Smooth muscle cell of the brain vasculature (primary cell): ENCODE measurements at regions not wholly inside any gene's neighbourhood (a gene's known extent, or its start where the extent isn't known, plus 50 kb on each side); places are given as distances from the start of the nearest gene placed in this dataset.
"Not testable (repeated sequence)": the region's sequence is repeated elsewhere in the genome, so short reads cannot be mapped to it uniquely, and the experiment has no call there.

Experiments
- DNase-seq: peaks from one replicate; pipeline ENCODE4 v3.0.0-alpha.2; 2012; ENCODE audit warnings: low read depth, low spot score

DNA sequence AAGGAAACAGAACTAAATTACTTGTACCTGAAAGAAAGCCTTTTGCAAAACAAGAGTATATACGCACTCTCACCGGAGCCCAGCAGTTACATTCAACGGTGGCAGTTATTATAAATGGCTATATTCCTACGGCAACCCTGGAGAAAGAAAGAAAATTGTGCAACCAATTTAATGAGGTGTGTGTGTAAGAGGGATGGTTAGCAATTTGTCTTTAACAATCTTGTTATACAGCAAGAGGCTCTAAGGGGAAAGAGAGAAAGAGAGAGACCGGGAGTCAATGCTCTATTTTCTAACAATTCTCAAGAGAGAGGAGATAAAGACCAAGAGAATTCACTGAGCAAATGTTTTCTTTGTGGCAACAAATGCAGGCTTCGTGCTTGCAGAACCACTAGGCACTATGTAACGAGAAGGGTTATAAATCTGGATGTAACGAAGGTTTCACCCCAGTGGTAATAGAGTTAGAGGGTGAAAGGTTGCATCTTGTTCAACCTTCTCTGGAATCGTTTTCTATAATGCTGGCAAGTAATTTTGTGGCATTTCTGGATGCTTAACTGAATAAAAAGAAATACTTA is 359.1 kb upstream of the SPRED2 start:
- no peak for DNase-seq

DNA sequence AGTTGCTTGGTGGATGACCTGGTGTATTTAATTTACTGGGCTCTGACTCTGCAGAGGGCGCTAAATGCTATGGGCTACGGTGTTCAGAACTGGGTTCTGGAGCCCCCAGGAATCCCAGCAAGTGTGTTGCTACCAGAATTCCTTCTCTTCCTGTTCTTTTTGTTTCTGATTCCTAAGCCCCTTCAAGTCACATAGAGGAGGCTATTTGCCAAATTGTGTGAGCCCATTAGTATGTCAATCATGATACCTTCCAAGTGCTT is 358.2 kb upstream of the SPRED2 start:
- DNase-seq: no peak

DNA sequence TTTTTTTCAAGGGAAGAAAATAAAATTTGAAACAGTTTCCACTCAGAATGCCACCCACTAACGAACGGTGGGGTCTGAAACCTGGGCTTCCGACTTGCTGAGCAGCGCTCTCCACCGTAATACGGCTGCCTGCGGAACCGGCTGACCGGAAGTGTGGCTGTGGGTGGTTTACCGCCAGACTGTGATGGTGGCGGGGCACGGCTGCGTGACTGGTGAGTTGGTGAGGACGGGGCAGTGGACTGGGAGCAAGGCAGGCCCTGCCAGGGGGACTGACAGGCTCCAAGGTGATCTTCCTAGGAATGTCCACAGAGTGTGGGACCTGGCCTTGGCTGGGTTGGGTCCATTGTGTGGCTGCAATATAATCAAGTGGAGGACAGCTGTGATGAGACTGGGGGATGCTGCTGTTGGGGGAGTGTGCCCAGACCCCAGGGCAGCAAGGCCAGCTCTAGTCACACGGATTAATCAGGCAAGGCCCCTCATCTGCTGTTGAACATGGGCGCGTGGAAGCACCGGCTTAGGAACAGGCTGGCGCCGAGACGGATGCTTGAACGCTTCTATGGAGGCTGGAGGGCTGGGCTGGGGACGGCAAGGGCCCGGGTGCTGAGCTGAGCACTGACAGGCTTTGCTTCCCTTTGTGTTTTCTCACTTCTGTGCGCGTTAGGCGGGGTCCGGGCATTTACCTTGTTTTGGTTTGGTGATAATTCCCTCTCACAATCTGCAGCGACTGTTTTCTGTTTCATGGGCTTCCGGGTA is 357.7 kb upstream of the SPRED2 start:
- no peak for DNase-seq

DNA sequence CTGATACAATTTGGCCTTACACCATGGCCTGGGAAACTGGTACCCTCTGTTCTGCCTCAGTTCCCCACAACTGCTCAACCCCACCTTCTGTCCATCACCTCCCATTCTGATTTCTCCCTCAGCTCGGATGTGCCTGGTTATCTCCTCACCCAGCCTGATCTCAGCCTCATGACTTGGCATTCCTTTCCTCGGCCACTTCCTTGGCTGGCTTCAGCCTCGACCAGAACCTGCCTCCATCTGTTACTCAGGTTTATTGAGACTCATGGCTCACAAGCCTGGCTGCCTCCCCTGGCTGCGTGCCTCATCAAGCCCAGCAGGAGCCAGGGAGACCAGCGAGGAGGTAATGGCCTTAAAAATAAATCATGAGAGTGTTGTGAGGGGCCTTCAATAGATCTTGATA is 356.2 kb upstream of the SPRED2 start:
- DNase-seq: no peak

DNA sequence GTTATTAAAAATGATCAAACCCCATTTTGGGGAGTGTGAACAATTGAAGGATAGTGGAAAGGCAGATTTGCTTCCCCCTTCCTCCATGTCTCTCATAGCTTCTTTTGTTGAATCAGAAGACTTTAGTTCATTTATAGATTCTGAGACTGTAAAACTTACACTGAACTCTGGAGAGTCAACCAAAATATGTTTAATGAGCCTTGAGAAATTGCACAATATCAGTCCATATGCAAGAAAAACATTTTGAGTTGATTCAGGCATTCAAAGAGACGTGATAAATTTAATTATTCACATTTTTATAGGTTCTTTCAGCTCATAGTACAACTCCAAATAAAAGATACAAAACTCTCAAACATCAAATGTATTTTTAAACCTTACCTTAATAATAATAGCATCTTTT is 354.4 kb upstream of the SPRED2 start:
- DNase-seq: no peak

DNA sequence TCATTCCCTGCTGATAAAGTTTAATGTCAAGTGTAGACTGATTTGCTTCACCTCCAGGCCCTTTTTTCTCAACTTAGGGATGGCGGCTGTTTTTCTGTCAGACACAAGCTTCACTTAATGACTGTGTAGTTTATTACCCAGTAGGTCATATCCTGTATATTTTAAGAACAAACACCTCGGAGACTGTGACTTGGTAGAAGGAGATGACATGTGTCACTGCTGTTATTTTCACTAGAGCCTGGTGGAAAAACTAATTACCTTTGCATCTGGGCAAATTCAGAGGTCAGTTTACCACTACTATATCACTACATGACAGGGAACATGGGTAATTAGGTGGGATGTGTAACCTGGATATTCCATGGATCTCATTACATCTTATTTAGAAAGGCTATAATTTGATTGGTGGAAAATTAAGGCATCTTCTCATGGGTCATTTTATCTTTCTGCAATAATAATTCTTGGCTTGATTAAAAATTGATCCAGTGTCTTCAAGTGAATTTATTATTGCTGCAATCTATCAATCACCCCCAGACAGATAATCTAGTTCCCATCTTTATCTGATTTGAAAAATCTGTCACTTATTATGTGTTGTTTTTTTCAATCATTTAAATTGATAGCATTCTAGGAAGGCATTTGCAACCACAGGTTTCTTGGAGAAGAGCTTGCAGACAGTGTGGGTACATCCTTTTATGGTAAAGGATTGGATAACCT is 353.8 kb upstream of the SPRED2 start:
- DNase-seq: no peak

DNA sequence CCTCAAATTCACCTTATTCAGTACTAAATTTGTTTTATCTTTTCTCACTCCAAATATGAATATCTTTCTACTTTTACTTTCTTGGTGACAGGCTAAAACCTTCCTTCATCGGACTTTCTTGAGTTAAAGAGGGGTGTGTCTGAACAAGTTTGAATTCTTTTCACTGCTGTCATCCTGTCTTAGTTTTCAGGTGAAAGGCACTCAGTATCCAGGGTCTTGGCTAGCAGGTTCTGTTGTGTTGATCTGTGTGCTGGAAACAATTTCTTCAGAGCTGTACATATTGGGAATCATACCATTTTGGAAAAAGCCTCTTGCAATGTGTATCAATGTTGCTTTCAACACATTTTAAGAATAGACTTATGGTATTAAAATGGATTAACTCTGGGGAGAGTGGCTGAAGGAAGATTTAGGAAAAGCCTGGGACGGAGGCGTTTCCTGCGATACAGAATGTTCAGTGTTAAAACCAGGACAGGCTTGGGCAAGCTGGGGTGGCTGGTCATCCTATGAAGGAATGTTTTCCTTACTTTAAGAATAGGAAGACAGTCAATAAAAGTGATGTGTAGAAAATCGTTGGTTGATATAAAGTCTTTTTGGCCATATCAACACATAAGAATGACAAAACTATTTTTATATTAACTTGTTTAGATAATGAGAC is 350.7 kb upstream of the SPRED2 start:
- no peak for DNase-seq

DNA sequence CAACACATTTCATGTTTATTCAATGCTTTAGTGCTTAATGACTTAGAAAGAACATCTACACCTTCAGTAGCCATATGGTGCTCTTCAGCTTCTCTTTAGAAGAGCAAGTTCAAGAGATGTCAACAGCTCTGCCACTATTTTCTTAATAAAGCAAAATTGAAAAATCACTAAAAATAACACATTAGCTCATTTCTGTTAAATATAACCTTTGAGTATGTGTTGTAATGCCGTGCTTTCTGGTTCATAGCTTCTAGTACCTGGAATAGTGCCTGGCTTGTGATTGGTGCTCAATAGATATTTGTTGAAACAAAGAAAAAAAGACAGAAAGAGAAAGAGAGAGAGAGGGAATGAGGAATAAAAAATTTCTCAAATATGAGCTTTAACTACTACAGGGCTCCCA is 349.8 kb upstream of the SPRED2 start:
- no peak for DNase-seq

DNA sequence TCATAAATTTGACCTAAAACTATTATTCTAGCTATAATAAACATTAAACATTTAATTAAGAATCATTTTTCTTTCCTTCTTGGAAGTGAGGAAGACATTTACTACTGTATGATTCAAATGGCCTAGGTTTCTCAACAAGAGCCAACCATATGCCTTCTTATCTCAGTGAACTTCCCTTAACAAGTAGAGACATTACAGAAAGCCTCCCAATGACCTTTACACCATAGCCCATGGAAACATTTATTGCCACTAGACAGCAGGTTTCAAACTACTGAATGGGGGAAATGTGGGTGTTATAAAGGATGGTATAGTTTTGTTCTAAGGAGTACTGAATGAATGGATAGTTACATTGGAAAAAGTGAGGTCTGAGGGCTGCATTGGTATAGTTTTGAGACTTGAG is 349.4 kb upstream of the SPRED2 start:
- no peak for DNase-seq

DNA sequence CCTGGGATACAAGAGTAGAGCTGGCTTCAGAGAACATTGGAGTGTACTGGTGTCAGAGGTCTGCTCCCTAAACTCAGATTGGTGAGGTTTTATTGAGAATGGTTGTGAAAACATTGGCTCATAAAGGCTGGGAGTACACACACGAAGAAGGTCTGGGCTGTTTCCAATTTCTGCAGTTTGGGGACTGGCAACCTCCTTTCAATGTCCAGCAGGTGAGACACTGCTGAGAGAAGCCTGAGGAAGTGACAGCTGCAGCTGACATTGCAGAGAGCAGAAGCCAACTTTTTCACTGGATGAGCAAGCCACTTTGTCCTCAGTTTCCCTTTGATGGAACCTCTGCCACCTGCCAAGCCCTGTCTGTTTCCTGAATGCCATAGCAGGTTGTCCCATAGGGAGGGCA is 346.6 kb upstream of the SPRED2 start:
- no peak for DNase-seq

DNA sequence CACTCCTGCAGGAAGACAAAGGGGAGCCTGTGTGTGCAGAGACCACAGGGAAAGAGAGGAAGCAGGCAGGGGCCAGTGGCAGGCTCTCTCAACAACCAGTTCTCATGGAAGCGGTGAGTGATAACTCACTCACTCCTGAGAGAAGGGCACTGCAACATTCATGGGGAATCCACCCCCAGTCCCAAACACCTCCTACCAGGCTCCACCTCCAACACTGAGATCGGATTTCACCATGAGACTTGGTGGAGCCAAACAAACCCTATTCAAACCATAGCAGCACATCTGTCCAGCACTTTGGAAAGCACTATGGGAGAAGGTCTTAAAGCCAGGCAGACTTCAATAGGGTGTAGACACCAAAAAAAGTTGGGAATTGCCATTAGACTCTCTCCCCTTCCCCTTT is 345.7 kb upstream of the SPRED2 start:
- no peak for DNase-seq

DNA sequence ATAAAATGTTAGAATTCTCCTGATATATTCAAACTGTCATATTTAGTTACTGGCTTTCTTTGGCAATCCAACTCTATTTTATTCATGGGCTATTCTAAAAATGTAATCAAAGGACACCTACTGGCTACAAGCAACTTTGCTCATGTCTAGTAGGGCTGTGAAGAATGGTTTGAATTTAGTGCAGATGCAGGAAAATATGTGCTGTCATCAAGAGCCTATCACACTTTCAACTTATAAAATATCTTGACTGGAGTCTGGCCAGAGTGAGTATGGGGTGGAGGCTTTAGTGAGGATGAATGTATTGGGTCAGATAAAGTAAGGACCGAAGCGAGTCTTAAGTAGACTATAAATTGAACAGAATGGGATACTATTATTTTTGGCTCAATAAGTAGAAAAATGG is 343.4 kb upstream of the SPRED2 start:
- no peak for DNase-seq

DNA sequence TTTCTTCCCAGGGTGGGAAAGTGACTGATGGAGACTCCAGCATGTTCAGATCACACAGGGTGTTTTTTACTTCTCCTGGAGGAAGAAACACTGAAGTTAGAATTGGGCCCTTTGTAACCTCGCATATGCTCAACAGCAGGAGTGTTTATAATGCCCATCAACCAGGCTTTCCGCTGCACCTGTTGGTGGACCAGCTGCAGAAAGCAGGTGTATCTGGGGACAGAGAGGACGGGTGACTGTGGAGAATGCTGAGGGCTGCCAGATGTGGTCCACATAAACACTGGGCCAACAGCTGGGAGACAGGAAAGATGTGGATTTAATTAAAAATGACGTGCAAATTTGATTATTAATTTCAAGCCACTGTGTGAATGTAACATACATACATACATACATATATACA is 335.5 kb upstream of the SPRED2 start:
- DNase-seq: no peak

DNA sequence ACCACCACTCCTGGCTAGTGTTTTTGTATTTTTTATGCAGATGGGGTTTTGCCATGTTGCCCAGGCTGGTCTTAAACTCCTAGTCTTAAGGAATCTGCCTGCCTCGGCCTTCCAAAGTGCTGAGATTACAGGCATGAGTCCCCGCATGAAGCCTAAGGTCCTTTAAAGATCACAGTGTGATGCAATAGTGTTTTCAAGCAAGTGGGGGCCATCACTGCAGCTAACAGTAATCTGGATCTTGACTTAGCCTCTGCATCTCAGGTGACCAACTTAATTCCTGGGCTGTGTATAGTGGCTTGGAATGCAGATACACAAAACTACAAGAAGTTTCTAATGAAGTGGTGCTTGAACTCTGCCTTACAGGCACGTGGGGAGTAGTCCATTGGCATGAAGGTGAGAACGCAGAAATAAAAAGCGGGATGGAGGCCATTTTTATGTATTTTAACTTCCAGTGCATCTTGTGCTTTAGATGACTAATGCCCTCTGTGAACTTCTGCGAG is 334.4 kb upstream of the SPRED2 start:
- no peak for DNase-seq

DNA sequence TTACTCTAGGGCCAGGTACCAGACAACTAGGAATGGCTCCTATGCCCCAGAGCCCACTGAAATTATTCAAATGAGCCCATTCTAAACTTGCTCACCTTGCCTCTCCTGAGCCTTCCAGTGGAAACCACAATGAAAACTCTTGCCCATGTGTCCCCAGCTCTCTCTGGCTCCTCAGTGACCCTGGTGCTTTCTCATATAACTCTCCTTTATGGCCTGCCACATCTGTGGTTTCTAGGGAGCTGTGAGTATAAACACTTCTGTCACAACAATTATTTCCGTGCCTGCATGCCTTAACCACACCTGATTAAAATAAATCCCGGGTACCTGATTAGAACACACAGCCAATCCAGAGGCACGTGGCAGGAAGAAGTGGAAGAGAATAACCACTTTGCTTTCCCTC is 333.0 kb upstream of the SPRED2 start:
- no peak for DNase-seq

DNA sequence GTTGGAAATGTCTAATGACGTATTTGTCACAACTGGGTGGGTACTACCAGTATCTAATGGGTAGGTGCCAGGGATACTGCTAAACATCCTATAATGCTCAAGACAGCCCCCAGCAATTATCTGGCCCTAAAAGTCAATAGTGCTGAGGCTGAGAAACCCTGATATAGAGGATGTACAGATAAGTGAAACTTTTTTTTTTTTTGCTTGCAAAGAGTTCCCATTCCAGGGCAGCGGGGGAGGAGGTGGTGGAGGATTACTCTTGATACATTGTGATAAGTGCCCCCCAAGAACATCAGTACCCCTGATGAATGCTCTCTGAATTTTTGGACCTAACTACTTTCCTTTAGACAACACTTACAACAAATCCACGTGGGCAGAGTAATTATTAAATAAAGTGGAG is 329.7 kb upstream of the SPRED2 start:
- no peak for DNase-seq

DNA sequence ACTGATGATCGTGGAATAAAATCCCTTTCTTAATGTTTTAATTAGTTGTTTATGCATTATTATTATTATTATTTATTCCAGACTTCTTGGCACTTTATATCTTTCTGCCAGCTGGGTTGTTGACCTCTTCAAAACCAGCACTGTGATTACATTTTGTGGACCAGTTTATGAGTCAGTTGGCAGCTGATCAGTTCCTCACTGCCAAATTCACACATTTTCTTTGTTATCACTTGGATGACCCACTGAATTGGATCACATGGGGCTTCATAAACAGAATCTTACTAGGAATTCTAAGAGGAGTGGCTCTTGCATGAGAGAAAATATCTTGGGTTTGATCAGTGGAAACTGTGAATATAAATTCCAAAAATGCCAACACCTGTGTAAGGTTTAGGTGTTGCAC is 321.8 kb upstream of the SPRED2 start:
- DNase-seq: no peak

DNA sequence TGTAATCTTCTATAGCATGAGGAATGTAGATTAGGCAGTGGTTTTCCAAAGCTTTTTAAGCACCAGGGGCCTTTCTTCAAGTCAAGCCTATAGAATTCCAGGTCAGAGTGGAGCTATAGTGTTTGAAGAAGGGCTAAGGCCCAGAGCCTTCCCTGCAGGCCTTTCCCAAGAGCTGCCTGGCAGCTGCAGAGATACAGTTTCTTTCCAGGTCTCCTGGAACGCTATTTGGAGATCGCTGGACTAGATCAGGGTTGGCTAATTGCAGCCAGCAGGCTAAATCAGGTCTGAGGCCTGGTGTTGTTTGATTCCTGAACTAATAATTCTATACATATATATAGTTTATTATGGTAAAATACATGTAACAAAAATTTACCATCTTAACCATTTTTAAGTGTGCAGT is 319.0 kb upstream of the SPRED2 start:
- no peak for DNase-seq

DNA sequence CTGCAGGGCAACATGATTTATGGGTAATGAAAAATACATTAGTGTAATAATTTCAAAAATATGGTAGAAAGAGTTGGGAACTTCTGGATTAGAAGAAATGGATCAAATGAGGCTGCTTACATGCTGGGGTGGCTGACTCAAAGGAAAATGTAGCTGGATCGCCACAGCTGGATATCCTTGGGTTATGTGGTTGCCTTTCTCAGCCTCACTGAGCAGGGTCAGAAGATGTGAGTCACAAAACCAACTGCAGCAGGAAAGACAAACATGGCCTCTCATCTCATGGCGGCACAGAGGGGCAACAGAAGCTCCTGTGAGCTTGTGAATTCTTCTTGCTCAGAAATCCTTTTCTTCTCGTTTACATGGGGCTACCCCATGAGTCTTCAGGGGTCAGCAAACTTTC is 317.1 kb upstream of the SPRED2 start:
- DNase-seq: peak; percentile 76

DNA sequence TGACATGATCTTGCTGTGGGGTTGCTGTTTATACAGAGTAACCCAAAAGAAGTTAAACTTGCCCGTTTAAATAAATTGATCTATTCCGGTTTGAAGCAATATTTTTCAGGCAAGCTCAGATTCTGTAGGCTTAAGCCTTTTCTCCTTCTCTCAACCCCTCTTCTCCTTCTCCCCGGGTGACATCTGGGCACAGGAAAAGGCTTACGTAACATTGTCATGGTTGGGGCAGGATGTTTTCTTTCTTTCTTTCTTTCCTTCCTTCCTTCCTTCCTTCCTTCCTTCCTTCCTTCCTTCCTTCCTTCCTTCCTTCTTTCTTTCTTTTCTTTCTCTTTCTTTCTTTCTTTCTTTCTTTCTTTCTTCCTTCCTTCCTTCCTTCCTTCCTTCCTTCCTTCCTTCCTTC is 315.5 kb upstream of the SPRED2 start:
- not testable (repeated sequence) for DNase-seq

DNA sequence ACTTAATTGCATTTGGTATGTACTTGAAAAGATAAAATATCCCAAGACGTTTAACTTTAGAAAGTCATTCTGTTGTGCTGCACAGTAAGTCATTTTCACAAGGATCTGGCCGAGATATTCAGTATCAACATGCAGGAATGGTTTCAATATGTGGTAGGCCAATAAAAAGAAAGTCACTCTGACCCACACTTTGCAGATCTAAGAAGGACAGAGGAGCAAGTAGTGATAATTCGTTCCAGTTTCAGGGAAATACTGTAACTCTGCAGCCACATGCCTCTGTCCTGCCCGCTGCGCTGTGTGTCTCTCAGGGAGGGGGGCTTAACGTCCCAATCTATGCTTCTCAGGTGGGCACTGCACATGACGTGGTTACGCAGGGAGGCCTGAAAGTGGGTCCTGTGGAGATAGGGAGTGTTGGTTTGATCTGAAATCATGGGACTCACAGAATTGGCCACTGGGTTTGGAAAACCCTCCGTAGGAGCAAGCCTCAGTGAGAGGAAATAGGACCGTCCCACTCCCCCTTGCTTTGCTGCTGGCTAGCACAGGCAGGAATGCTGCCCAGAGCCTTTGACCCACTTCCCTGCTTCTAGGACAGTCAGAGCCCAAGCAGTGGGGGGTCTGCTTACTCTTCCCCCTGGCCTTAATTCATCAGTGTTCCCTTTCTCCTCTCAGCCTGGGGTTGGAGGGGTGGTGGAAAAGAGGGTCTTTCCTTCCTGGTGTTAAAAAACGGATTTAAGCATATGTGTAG is 314.7 kb upstream of the SPRED2 start:
- no peak for DNase-seq
